B cell (primary cell): ENCODE measurements at regions not wholly inside any gene's neighbourhood (a gene's known extent, or its start where the extent isn't known, plus 50 kb on each side); places are given as distances from the start of the nearest gene placed in this dataset.

Experiments used
- CTCF ChIP-seq: fragments of 200-600 bp; IDR thresholded peaks from one replicate; pipeline ENCODE4 v1.8.0; 2022; ENCODE audit warnings: antibody characterized with exemption, mild to moderate bottlenecking
- EZH2 ChIP-seq: IDR thresholded peaks from 2 replicates; pipeline ENCODE4 v1.6.1; 2012; ENCODE audit warnings: borderline replicate concordance, low read depth, mild to moderate bottlenecking, moderate library complexity, low read length; ENCODE audit not compliant: insufficient read depth, poor library complexity, severe bottlenecking

GRCh38 chr2:21454839-21455238 lies 331.1 kb downstream of the TDRD15 start:
- TF ChIP-seq EZH2 (no peak), CTCF (no peak)
